HUES6 (cell line): ENCODE measurements at regions not wholly inside any gene's neighbourhood (a gene's known extent, or its start where the extent isn't known, plus 50 kb on each side); places are given as distances from the start of the nearest gene placed in this dataset.
"Not testable (repeated sequence)": the region's sequence is repeated elsewhere in the genome, so short reads cannot be mapped to it uniquely, and the experiment has no call there.

Source experiments
- H3K27ac ChIP-seq: 2 replicates; pipeline ENCODE4 v1.7.0; 2013; ENCODE audit warnings: low read depth, mild to moderate bottlenecking, low read length, inconsistent platforms
- H3K27me3 ChIP-seq: 2 replicates; pipeline ENCODE4 v1.6.1; 2013; ENCODE audit warnings: low read length; ENCODE audit not compliant: control insufficient read depth, insufficient read depth
- H3K36me3 ChIP-seq: 2 replicates; pipeline ENCODE4 v1.6.1; 2013; ENCODE audit warnings: low read length; ENCODE audit not compliant: control insufficient read depth, insufficient read depth
- H3K4me1 ChIP-seq: 2 replicates; pipeline ENCODE4 v1.6.1; 2013; ENCODE audit warnings: low read length; ENCODE audit not compliant: control insufficient read depth, insufficient read depth
- H3K4me3 ChIP-seq: 2 replicates; pipeline ENCODE4 v1.5.1; 2013; ENCODE audit warnings: low read depth, low read length
- H3K9ac ChIP-seq: one replicate; pipeline ENCODE4 v1.6.1; 2013; ENCODE audit warnings: mild to moderate bottlenecking, low read length
- H3K9me3 ChIP-seq: 2 replicates; pipeline ENCODE4 v1.6.1; 2013; ENCODE audit warnings: low read depth, low read length; ENCODE audit not compliant: control insufficient read depth, insufficient read depth

DNA sequence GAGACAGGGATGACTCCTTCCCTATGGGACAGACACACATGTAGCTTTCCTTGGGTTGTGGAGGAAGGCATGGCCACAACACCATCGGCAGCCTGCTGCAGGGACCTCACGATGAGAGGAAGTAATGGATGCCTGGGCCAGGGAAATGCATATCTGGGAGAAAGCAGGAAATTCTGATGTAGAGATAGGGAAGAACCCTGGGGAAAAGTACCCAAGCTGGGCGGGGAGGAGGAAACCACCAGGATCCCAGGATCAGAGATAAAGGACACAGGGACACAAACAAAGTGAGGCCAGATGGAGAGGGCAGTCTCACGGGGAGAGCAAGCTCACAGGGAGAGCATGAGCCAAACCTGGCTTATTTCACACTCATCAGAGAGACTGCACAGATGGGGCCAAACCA, 294.7 kb upstream of the TEKT4 start:
- not testable (repeated sequence) for H3K36me3 ChIP-seq, H3K4me1 ChIP-seq, H3K4me3 ChIP-seq, H3K9ac ChIP-seq, H3K27me3 ChIP-seq, H3K9me3 ChIP-seq, H3K27ac ChIP-seq

DNA sequence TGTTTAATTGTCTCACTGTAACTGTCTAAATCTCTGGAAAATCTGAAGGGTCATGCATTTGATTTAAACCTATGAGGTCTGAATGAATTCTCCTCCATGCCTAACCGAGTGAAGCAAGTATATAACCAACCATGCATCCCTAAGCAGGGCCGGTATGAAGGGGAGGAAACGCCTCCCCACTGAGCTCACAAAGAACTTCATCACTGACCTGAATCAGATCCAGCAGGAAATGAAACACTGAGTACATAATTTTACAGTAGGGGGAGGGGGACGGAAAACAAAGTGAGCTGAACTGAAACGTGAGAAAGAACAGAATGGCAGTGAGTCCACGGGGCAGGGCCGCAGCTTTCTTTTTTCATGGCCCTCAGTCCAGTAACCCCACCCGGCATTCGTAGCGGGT, 294.1 kb upstream of the TEKT4 start:
- H3K4me1 ChIP-seq, H3K9ac ChIP-seq, H3K27me3 ChIP-seq, H3K36me3 ChIP-seq, H3K4me3 ChIP-seq, H3K27ac ChIP-seq, H3K9me3 ChIP-seq: not testable (repeated sequence)

DNA sequence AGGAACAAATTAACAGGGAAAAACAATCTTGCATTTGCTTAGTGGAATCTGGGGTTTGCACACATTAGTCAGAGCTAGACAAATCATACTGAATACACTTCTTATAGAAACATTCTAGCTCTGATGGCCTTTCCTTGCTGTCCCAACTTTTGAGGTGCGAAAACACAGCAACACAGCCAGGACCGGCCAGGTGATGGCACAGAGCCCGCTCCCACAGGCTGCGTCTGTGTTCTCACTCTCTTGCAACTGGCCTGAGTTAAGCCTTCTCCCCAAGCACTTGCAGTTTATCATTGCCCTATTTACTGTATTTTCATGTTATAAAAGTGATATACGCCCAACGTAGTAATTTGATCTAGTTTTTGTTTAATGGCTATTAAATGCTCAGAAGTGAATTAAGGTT, 292.0 kb upstream of the TEKT4 start:
- H3K9me3 ChIP-seq, H3K27ac ChIP-seq, H3K36me3 ChIP-seq, H3K9ac ChIP-seq, H3K27me3 ChIP-seq, H3K4me3 ChIP-seq, H3K4me1 ChIP-seq: not testable (repeated sequence)

DNA sequence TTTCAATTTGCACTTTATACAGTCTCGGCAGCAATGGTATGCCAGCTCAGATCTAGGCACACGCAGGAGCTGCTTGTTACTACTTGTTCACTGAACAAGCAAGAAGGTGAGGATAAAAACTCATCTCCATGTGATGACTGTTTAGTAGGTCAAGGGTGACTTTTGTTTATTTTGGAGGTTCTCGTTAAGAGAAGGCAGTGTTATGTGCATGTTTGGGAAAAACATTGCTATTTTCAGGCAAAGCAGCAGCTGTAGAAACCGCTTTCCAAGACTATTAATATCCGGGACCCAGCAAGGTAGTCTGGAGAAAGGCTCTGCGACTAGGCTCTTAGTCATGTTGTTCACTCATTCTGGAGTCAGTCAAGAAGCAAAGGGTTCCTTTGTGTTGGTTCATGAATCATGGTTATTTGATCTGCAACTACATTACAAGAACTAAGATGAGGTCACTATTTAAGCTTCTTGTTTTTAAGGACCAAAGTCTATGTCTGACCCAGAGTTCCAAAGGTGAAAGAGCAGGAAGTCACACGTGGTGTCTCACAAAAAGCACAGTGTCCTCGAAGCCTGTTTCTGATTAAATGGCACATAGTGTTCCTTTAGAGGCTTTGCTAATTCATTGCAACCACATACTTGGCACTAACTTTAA, 288.0 kb upstream of the TEKT4 start:
- H3K9me3 ChIP-seq, H3K4me1 ChIP-seq, H3K27me3 ChIP-seq, H3K36me3 ChIP-seq, H3K4me3 ChIP-seq, H3K27ac ChIP-seq, H3K9ac ChIP-seq: not testable (repeated sequence)

DNA sequence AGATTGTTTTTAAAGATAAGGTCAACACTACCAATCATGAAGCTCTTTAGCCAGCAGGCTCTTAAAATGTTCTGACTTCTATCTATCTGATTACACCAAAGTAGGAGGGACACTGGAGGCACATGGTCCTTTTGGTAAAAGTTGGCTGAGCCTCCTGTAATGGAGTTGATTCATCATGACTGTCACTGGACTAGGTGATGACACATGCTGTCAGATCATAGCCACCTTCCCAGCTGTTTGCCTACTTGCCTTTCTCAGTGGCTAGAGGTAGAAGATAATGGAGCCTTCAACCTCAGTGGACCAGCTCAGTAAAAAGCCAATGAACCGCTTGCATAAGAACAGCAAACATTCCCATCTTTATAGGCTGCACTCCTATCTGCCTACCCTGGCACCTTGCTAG, 286.7 kb upstream of the TEKT4 start:
- H3K4me1 ChIP-seq, H3K4me3 ChIP-seq, H3K9me3 ChIP-seq, H3K27me3 ChIP-seq, H3K27ac ChIP-seq, H3K36me3 ChIP-seq, H3K9ac ChIP-seq: not testable (repeated sequence)

DNA sequence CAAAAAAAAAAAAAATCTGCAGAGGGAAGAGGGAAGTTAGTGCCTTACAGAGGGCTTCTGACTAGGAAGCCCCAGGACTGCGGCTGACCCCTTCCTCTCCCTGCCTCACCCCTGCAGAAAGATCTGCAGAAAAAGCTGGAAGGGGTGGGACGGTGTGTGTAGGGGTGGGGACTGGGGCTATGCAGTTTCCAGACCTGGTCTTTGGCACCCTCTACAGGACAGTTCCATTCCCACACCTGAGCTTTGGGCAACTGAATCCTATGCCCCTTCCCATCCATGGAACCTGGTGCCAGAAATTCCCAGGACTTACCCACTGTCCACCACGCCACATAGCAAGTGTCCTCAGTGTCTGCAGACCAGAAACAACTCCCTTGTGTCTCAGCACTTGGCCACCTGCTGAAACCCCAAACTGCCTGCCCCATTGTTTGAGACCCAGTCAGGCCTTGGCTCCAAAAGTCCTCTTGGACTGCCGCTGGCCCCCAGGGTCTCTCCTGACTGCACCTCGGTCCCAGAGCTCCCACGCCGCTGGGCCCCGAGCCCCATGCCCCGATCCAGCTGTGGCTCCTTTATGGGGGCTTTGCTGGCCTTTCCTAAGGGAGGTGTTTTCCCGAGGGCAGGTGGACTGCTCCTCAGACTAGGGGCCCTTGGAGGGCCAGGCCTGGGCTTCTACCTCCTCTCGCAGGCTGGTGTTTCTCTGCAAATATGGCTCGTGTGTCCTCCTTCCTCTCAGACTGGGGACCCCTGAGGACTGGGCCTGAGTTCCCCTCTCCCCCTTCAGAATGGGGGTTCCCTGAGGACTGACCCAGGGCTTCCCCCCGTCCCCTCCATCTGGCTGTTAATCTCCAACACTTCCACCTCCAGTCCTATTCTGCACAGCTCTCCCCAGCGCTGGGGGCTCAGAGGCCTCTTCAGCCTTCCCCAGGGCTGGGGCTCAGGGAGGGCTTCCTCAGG, 284.9 kb upstream of the TEKT4 start:
- not testable (repeated sequence) for H3K4me1 ChIP-seq, H3K27ac ChIP-seq, H3K4me3 ChIP-seq, H3K9ac ChIP-seq, H3K27me3 ChIP-seq, H3K9me3 ChIP-seq, H3K36me3 ChIP-seq

DNA sequence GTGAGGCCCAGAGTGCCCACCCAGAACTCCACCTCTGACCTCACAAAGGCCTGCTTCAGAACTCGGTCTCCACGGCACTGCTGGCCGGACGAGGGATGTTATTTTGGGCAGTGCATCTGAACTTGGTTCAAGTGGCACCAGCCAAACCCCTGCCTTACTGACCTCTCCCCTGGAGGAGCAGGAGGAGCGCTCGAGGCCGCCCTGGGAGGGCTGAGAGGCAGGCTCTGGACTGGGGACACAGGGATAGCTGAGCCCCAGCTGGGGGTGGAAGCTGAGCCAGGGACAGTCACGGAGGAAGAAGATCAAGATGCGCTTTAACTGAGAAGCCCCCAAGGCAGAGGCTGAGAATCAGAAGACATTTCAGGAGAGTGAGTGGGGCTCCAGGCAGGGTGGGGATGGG, 284.2 kb upstream of the TEKT4 start:
- not testable (repeated sequence) for H3K9me3 ChIP-seq

DNA sequence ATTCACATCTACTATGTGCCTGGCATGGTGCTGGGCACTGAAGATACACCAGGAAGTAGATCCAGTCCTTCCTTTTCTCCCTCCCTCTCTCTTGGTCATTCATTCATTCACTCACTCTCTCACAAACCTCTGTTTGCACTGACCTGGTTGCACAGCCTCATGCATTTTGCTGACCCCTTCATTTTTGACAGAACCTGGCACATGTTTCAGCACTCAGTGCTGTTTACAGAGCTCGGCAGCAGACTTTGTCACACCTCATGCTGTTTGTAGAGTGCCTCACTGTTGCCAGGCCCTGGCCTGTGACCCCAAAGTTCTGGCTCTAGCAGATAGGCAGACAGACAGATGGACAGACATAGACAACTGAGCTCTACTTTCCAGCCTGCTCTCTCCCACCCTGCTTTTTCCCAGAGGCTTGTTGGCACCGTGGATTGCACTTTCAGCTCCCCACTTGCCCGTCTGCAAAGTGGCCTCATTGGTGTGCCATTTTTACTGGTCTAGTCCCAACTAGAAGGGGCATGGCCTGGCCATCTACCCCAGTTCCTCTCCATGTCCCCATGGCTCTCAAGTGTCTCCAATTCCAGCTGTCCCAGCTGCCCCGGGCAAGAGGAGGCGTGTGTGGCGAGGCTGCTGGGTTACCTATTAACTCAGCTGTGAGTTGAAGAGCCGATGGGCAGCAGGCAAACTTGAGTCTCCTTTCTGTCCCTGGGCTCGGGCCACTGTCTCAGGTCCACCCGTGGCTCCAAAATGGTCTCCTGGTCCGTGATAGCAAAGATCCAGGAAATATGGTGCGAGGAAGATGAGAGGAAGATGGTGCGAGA, 277.0 kb upstream of the TEKT4 start:
- H3K27ac ChIP-seq, H3K27me3 ChIP-seq: not testable (repeated sequence)

More for the DNA sequence above, 284.2 kb upstream of the TEKT4 start:
- H3K9ac ChIP-seq, H3K27me3 ChIP-seq, H3K4me3 ChIP-seq, H3K36me3 ChIP-seq, H3K4me1 ChIP-seq, H3K27ac ChIP-seq: not testable (repeated sequence)

DNA sequence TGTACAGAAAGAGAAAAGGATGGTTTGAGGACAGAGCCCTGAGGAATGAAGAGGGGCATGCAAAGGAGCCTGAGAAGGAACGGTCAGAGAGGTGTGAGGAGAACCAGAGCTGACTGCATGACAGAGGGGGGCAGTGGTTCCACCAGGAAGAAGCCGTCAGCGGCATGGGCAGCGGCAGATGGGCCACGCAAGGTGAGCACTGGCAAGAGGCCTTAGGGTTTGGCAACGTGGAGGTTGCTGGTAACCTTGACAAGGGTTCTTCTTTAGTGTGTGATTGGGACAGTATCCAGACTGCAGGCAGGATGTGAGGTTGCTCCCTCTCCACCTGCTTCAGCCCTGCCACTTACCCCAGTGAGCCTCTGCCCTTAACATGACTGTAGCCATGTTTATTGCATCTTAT, 275.3 kb upstream of the TEKT4 start:
- peaks cover 12% of the 10 kb centered on the region; the same call in 1 of the 2 replicates for H3K9me3 ChIP-seq
- H3K27me3 ChIP-seq: not testable (repeated sequence)

More for the DNA sequence above, 277.0 kb upstream of the TEKT4 start:
- not testable (repeated sequence) for H3K4me1 ChIP-seq, H3K36me3 ChIP-seq, H3K4me3 ChIP-seq, H3K9ac ChIP-seq
- H3K9me3 ChIP-seq: peaks cover 12% of the 10 kb centered on the region; the same call in 1 of the 2 replicates

DNA sequence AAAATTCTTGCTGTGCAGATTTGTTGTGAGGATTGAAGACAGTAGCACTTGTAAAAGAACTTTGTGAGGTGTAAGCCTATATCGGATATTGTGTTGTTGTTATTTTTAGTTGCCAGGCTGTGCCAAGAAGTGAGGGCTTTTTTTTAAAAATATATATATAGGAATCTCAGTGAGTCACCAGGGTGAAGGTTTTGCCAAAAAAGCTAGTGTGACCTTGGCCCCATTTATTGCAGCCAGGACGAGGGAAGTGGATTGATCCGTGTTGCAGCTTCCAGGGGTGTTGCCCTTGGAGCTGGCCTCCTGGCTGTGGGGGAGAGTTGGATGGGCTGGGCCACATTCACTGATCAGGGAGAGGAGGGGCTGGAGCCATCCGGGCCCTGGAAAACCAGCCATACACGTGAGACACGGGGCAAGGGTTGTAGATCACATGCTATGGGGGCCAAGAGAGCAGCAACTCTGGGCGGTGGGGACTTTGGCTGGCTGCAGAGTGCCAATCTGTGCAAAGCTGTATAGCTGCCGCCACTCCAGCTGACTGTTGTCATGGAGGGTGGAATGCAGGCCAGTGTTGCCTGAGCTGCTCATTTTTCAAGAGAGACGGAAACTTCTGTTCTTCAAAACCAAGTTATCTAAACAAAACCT, 273.0 kb upstream of the TEKT4 start:
- H3K36me3 ChIP-seq, H3K4me1 ChIP-seq, H3K27ac ChIP-seq, H3K27me3 ChIP-seq, H3K9ac ChIP-seq, H3K4me3 ChIP-seq: not testable (repeated sequence)
- H3K9me3 ChIP-seq: peaks cover 21% of the 10 kb centered on the region; the same call in 1 of the 2 replicates

More for the DNA sequence above, 275.3 kb upstream of the TEKT4 start:
- H3K4me3 ChIP-seq, H3K4me1 ChIP-seq, H3K9ac ChIP-seq, H3K27ac ChIP-seq, H3K36me3 ChIP-seq: not testable (repeated sequence)
